ENCODE measurements at regions not wholly inside any gene's neighbourhood (a gene's known extent, or its start where the extent isn't known, plus 50 kb on each side); places are given as distances from the start of the nearest gene placed in this dataset.

DNA sequence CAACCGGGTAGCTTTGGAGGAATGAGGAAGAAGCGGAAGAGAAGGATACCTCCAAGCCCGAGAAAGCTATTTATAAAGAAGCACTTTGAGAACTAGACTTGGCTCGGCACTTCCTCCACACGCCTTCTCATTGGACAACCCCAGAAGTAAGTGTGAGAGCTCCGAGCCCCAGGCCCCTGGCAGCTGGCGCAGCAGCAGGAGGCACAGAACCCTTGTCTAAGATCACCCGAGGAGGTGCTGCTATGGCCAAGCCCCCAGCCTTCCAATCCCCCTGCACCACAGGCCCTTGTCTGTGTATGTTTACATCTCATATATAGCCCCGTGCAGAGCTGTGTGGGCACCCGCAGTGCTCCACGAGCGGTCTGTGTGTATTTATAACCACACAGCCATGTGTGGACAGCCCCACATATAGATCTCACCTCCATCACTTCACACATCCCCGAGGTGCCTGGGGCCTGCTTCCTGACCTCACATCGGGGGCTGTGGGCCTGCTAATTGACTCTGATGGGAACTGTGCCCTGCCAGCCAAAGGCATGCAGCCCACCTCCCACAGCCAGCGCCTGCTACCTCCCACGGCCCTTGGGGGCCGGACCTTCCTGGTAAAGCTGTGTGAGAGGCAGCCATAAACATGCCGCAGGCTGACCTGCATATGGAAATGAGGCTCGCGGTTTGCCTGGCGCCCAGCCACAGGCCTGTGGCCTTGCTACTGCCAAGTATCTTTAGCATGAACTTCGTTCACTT is 96.1 kb downstream of the C17orf67 start:
- TF ChIP-seq, protein P1, sequence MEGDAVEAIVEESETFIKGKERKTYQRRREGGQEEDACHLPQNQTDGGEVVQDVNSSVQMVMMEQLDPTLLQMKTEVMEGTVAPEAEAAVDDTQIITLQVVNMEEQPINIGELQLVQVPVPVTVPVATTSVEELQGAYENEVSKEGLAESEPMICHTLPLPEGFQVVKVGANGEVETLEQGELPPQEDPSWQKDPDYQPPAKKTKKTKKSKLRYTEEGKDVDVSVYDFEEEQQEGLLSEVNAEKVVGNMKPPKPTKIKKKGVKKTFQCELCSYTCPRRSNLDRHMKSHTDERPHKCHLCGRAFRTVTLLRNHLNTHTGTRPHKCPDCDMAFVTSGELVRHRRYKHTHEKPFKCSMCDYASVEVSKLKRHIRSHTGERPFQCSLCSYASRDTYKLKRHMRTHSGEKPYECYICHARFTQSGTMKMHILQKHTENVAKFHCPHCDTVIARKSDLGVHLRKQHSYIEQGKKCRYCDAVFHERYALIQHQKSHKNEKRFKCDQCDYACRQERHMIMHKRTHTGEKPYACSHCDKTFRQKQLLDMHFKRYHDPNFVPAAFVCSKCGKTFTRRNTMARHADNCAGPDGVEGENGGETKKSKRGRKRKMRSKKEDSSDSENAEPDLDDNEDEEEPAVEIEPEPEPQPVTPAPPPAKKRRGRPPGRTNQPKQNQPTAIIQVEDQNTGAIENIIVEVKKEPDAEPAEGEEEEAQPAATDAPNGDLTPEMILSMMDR (IDR thresholded peaks at IDR 0.05; ENCODE audit: insufficient read depth, low read length, poor library complexity, severe bottlenecking), result no peak
- no peak for TF ChIP-seq EZH2phosphoT487 (conservative IDR thresholded peaks at IDR 0.05; ENCODE audit: low read length)
